Transverse colon (tissue), 4 donors: ENCODE measurements at regions not wholly inside any gene's neighbourhood (a gene's known extent, or its start where the extent isn't known, plus 50 kb on each side); places are given as distances from the start of the nearest gene placed in this dataset.

Source experiments
- DNase-seq: peaks from one replicate; pipeline ENCODE4 v3.0.0-alpha.2; 2019
- H3K27ac ChIP-seq, 4 donors: fragments of 200-600 bp; sonication (generic); 2 replicates each; pipeline ENCODE4 v1.5.1; 2016 to 2018; ENCODE audit warnings: inconsistent platforms in 4 of 4
- H3K27me3 ChIP-seq: fragments of 200-600 bp; sonication (generic); 2 replicates; pipeline ENCODE4 v1.5.1; 2017; ENCODE audit warnings: inconsistent platforms
- H3K36me3 ChIP-seq, 4 donors: fragments of 200-600 bp; sonication (generic); 2 replicates each; pipeline ENCODE4 v1.5.1; 2017 to 2019; ENCODE audit warnings: inconsistent platforms in 4 of 4
- H3K4me1 ChIP-seq, 4 donors: fragments of 200-600 bp; sonication (generic); 2 replicates each; pipeline ENCODE4 v1.5.1; 2017 to 2020; ENCODE audit warnings: inconsistent platforms in 4 of 4
- H3K4me3 ChIP-seq, 4 donors: fragments of 200-600 bp; sonication (generic); 1 replicate in 1 of 4; 2 replicates in 3 of 4; pipeline versions ENCODE4 v1.5.1 to v1.6.1; 2017 to 2019; ENCODE audit warnings: inconsistent platforms in 4 of 4
- H3K9me3 ChIP-seq, 2 donors: fragments of 200-600 bp; sonication (generic); 2 replicates each; pipeline ENCODE4 v1.5.1; 2017 to 2019; ENCODE audit warnings: inconsistent platforms in 2 of 2
- CTCF ChIP-seq, 5 experiments: fragments of 200-600 bp in 3 of 5; fragments of 450-650 bp in 2 of 5; sonication (generic) in 3 of 5; IDR thresholded peaks; 1 replicate in 2 of 5; 2 replicates in 3 of 5; pipeline ENCODE4 v1.5.1; 2016 to 2017; ENCODE audit warnings: antibody characterized with exemption in 5 of 5, inconsistent platforms in 3 of 5, mild to moderate bottlenecking in 2 of 5, moderate library complexity in 1 of 5
- EP300 ChIP-seq: sonication (generic); formaldehyde crosslinking; IDR thresholded peaks from one replicate; pipeline ENCODE4 v1.6.1; 2017; ENCODE audit warnings: antibody characterized with exemption, low read depth
- POLR2A ChIP-seq: fragments of 450-650 bp; IDR thresholded peaks from one replicate; pipeline ENCODE4 v1.6.1; 2016; ENCODE audit warnings: antibody characterized with exemption, mild to moderate bottlenecking, moderate library complexity
- POLR2AphosphoS5 ChIP-seq, 3 donors: sonication (generic); formaldehyde crosslinking; IDR thresholded peaks; one replicate each; pipeline ENCODE4 v1.6.1; 2016; ENCODE audit warnings: antibody characterized with exemption in 3 of 3
- WGBS, 2 donors: methylation state at CpG; one replicate each; pipeline ENCODE4 v1.1.5; 2018; ENCODE audit warnings: low coverage in 1 of 2; 5-methylcytosine and 5-hydroxymethylcytosine counted together
- in situ Hi-C, 4 donors: fragments of 200-750 bp; cut with MboI; loops; one replicate each; pipeline versions ENCODE4 v1.15.0 to v1.15.1; 2017; ENCODE audit warnings: low sequenced_read_pairs in 3 of 4, low pct_ligation_motif_present in 1 of 4, low pct_unique_long_range_greater_than_20kb in 1 of 4
- intact Hi-C: fragments of 100-400 bp; cut with DNase I; formaldehyde crosslinking; loops from one replicate; pipeline ENCODE4 v1.15.1; 2023; ENCODE audit warnings: low total_unique reads

DNA sequence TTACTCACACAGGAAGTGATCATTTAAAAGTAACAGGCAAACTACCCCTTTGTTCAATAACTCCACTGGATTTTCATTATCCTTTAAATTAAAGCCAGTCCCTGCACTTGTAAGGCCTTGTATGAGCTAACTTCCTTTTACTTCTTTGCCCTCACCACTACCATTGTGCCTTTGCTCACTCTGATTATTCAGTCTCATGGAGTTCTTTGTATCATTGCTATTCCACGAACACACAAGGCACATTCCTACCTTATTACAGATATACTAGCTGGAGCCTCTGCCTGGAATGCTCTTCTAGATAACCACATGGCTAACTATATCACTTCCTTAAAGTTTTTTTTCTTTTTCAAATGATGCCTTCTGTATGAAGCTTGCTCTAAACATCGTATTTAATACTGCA lies 748.6 kb upstream of the HS3ST5 start:
- Histone ChIP-seq H3K4me3 (no peak overlapping the region), H3K27me3 (no peaks in the 10 kb centered on the region), H3K36me3 (no peaks in the 10 kb centered on the region), H3K4me1 (no peaks in the 10 kb centered on the region), H3K27ac (no peak overlapping the region), H3K9me3 (peaks cover 0 to 4% of the 10 kb centered on the region in 2 donors)
- in situ Hi-C loops = no loop called here
- intact Hi-C loops = no loop called here
- DNase-seq = no peak
- WGBS, 2 donors = 66 to 67% methylated on average over 2 of the region's 2 CpGs
- TF ChIP-seq POLR2AphosphoS5 (IDR thresholded peaks at IDR 0.05) = no peak
- TF ChIP-seq EP300 = no peak
- no peak for TF ChIP-seq POLR2A
- TF ChIP-seq CTCF (IDR thresholded peaks at IDR 0.05) = no peak

DNA sequence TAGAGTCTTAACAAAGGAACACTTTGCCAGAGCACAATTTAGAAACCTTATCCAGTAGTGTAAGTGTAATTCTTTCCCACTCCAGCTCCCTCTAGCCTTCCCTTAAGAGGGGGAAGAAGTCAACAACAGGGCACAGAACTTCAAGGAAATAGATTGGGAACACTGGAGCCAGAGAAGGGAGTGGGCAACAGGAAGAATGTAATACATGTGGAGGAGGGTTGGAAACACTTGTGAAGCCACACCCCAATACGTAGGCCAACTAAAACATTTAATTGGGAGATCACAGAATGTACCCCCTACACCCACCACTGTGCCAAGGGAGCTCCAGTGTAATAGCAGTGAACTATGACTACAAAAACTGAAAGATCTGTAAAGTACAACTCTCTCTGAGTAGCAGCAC lies 735.7 kb upstream of the HS3ST5 start:
- no peaks in the 10 kb centered on the region for H3K36me3 ChIP-seq
- H3K9me3 ChIP-seq = no peaks in the 10 kb centered on the region
- WGBS, 2 donors = 17 to 37% methylated on average over 1 of the region's 1 CpG
- in situ Hi-C loops (no loop called here), intact Hi-C loops (no loop called here)
- no peak for TF ChIP-seq CTCF (IDR thresholded peaks at IDR 0.05)
- TF ChIP-seq POLR2AphosphoS5 (IDR thresholded peaks at IDR 0.05) = no peak
- no peak for TF ChIP-seq EP300
- TF ChIP-seq POLR2A = no peak
- H3K4me1 ChIP-seq = no peaks in the 10 kb centered on the region
- H3K27me3 ChIP-seq = no peaks in the 10 kb centered on the region
- H3K4me3 ChIP-seq = no peak overlapping the region
- H3K27ac ChIP-seq = no peak overlapping the region
- no peak for DNase-seq

DNA sequence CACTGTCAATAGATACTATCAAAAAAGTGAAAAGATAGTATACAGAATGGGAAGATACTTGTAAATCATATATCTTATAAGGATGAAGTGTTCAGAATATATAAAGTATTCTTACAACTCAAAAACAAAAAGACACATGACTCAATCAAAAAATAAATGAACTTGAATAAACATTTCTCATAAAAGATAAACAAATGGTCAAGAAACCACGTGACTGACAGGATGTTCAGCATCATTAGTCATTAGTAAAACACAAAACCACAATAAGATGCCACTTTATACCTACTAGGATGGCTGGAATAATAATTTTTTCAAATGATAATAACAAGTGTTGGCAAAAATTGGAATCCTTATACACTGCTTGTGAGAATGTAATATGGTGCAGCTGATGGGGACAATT lies 729.1 kb upstream of the HS3ST5 start:
- H3K4me3 ChIP-seq = no peak overlapping the region
- no peak for DNase-seq
- WGBS, 2 donors = 22 to 27% methylated on average over 1 of the region's 1 CpG
- H3K36me3 ChIP-seq = no peaks in the 10 kb centered on the region
- H3K9me3 ChIP-seq = peaks cover 0 to 3% of the 10 kb centered on the region in 2 donors
- in situ Hi-C loops (no loop called here), intact Hi-C loops (no loop called here)
- no peaks in the 10 kb centered on the region for H3K27me3 ChIP-seq
- H3K27ac ChIP-seq = no peak overlapping the region
- H3K4me1 ChIP-seq = no peaks in the 10 kb centered on the region
- TF ChIP-seq POLR2A = no peak
- no peak for TF ChIP-seq EP300

- Histone ChIP-seq H3K27ac (no peak overlapping the region), H3K27me3 (no peaks in the 10 kb centered on the region), H3K36me3 (no peaks in the 10 kb centered on the region), H3K9me3 (peaks cover 0 to 3% of the 10 kb centered on the region in 2 donors), H3K4me1 (no peaks in the 10 kb centered on the region), H3K4me3 (no peak overlapping the region)
- in situ Hi-C loops = no loop called here
- TF ChIP-seq CTCF (IDR thresholded peaks at IDR 0.05) (no peak), EP300 (no peak), POLR2AphosphoS5 (IDR thresholded peaks at IDR 0.05) (no peak), POLR2A (no peak)
- intact Hi-C loops = no loop called here
- 59 to 66% methylated on average over 6 of the region's 6 CpGs for WGBS, 2 donors
- no peak for DNase-seq
Measured at GRCh38 chr6:115067690-115068447, 725.0 kb upstream of the HS3ST5 start.

- in situ Hi-C loops = no loop called here
- no peak for DNase-seq
- no peak for TF ChIP-seq POLR2A
- no peak for TF ChIP-seq POLR2AphosphoS5 (IDR thresholded peaks at IDR 0.05)
- TF ChIP-seq CTCF (IDR thresholded peaks at IDR 0.05) = no peak
- no peak for TF ChIP-seq EP300
- Histone ChIP-seq H3K4me1 (no peaks in the 10 kb centered on the region), H3K27ac (no peak overlapping the region), H3K4me3 (no peak overlapping the region), H3K9me3 (no peaks in the 10 kb centered on the region), H3K36me3 (no peaks in the 10 kb centered on the region), H3K27me3 (no peaks in the 10 kb centered on the region)
- WGBS, 2 donors = 53 to 72% methylated on average over 2 of the region's 2 CpGs
- intact Hi-C loops = no loop called here
Measured at GRCh38 chr6:115064680-115065079, 721.9 kb upstream of the HS3ST5 start.
